GM12891 (cell line): ENCODE measurements at regions not wholly inside any gene's neighbourhood (a gene's known extent, or its start where the extent isn't known, plus 50 kb on each side); places are given as distances from the start of the nearest gene placed in this dataset.

Experiments
- POLR2A ChIP-seq: IDR thresholded peaks from 2 replicates; pipeline ENCODE4 v1.6.1; 2011; ENCODE audit warnings: low read depth, low read length, control low read depth
- POLR2AphosphoS5 ChIP-seq: IDR thresholded peaks from 2 replicates; pipeline ENCODE4 v1.6.1; 2011; ENCODE audit warnings: low read depth, low read length, control low read depth
- SPI1 ChIP-seq: IDR thresholded peaks from 2 replicates; pipeline ENCODE4 v1.6.1; 2011; ENCODE audit warnings: low read depth, low read length, control low read depth

GRCh38 chr2:126835261-126835660 is 63.4 kb upstream of the TEX51 start:
- no peak for TF ChIP-seq POLR2AphosphoS5
- TF ChIP-seq SPI1, result no peak
- no peak for TF ChIP-seq POLR2A
